ELR (cell line): ENCODE measurements at regions not wholly inside any gene's neighbourhood (a gene's known extent, or its start where the extent isn't known, plus 50 kb on each side); places are given as distances from the start of the nearest gene placed in this dataset.
A peak's percentile ranks its signal among the peaks of the same experiment; 100 is the strongest.
"Not testable (repeated sequence)": the region's sequence is repeated elsewhere in the genome, so short reads cannot be mapped to it uniquely, and the experiment has no call there.

Experiments used
- DNase-seq: peaks from one replicate; pipeline ENCODE4 v3.0.0-alpha.2; 2015; ENCODE audit warnings: low read depth

- DNase-seq, result no peak
These were observed 141.5 kb upstream of the TBL1XR1 start for GRCh38 chr3:177338697-177339219.

GRCh38 chr3:177339220-177339703 lies 142.0 kb upstream of the TBL1XR1 start:
- DNase-seq, result not testable (repeated sequence)

DNA sequence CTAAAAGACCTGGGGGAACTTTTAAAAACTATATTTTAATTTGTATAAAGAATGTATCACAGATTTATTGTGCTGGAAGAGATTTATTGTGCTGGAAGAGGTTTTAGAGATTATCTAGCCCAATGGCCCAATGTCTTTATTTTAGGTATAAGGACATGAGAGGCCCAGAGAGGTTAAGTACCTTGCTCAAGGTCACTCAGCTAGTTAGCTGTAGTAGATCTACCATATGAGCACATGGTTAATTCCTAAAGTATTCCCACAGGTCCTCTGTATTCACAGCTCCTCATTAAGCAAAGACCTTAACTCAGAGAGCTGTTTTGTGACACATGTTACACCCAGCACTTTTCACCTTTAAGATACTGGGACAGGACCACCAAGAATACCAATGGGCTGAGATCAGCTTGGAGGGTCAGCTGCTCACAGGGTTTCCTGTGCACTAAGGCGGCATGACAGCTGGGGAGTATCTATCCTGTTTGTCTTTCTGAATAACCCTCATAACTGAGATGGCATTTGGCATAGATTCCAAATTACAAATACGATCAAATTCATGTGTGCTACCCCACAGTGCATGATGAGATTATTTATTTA lies 143.1 kb upstream of the TBL1XR1 start:
- peak; percentile 29 for DNase-seq

DNA sequence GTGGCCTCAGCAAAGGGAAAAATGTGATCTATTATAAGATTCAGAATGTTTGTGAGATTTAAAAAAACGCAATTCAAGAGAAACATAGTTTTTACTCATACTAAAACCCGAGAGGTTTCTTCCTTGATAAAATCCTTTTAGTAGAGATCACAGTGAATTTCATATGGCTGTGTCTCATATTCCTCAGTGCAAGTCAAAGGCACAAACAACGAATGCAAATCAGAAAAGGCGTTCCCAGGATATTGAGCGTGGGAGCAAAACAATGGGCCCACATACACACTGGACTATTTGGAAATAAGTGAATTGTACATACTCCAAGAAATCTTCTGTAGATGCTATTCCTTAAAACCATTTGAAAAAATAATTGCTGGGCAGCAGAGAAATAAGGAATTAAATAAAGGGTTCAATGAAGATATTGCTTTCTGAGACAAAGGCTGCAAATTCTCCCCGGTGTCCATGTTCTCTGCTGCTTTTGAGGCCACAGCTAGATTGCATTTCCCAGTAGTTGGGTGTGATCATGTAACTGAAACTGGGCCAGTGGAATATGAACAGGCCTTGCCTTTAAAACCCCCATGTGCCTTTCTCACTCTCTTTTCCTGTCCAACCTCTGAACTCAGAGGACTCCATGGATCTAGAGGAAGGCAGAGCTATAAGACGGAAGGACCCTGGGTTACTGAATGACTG lies 144.6 kb upstream of the TBL1XR1 start:
- no peak for DNase-seq

- no peak for DNase-seq
These were observed 145.9 kb upstream of the TBL1XR1 start for GRCh38 chr3:177343122-177343625.

DNA sequence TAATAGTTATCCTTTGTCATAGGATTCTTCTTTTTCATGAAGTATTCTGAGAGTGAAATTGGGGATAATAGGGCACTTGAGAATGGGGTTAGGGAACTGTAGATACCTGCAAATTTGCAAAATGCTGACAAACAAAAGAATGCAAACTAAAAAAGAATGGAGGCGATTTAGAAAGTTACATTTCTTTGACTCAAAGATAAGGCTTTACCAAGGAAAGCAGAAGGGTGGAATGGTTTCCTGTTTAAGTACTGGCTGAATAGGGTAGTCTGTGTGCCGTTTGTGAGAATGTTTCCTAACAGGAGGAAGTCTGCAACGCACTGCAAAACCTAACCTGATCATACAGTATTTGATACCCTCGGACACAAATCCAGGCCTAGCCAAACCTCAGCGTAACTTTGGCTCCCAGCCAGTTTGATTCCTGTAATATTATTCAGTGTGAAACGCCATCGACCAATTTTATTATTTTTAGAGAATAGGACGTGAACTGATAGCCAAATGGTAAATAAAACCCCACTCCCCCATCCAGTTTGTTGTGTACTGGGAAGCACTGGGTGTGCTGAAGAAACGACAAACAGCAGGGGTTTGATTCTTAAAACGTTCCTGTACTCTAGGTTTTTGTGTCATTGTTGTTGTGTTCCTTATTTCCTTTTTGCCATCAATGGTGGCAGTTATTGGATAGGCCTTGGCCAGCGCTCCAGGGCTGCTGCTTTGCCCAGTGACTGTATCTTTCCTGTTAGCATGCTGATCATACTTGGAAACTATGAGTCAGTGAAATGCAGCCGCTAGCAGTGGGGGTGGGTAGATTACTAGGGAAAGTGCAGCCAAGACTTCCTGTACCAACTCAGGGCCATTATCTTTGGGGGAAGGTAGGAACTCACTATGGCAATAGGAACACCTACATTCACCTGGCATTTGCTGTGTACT lies 148.0 kb upstream of the TBL1XR1 start:
- DNase-seq, result peak; percentile 97

GRCh38 chr3:177345973-177346503 lies 148.8 kb upstream of the TBL1XR1 start:
- DNase-seq, result no peak

DNA sequence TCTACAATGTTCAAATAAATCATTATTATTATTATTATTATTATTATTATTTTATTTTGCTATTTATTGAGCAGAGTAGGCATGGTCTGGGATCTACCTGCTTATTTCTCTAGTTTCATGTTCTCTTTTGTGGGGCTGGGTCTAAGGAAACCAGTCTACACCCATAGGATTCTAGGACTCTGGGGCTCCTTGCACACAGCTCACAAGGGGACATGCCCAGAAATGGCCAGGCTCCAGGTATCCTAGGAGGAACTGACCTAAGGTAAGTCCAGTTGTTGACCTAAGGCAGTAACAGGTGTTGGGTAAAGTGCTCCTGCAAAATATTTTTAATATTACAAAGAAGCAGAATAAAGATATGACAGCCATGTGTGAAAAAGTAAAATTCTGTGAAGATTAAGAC lies 149.6 kb upstream of the TBL1XR1 start:
- no peak for DNase-seq

DNA sequence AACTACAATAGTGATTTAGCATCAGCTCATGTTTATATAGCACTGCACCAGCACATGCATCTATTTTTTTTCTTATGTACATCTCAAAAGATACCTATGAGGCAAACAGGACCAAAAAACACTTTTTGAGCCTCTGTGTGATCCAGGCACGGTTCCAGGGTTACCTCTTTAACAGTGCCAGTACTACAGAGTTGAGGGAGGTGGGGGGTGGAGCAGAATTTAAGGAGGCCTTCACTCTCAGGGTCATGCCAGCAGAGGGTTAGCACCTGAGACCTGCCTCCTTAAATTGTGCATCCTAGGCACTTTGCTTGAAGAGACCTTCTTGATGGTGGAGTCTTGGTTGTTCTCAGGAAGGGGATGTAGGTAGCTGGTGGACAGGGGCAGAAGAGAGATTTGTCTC lies 150.3 kb upstream of the TBL1XR1 start:
- no peak for DNase-seq

DNA sequence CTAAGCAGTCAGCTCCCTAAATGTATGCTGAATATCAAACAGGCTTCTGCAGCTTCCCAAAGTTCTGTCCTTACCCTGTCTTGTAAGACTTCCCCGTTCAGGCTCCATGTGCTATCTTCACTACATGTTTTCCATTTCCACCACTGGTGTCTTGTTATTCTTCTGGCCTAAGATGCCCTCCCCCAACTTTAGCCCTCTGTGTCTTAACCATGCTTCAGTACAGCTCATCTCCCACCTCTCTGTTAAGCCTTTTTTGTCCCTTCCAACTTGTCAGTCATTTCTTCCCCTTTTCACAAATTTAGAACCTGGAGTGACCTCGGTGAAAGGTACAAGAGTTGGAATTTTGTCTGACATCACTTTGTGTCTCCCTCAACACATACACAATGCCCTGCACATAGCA lies 151.7 kb upstream of the TBL1XR1 start:
- DNase-seq, result no peak

DNA sequence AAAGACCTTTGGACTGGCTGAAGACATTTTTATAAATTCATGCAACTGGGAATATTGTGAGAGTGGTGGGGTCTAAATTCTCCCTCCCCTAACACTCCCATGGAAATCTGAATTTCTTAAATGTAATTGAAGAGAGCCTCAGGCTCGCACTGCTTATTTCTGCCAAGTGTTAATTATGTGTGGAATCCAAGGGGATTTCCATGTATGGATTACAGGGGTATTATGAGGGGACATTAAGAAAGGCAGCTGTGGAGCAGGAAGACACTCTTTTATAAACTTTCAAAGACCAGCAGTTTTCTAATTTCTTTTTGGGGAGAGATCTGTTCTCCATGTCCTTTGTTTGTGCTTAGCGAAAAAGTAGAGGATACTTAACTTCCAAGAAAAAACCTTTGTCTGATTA lies 152.1 kb upstream of the TBL1XR1 start:
- DNase-seq, result no peak

GRCh38 chr3:177350121-177350520 lies 152.8 kb upstream of the TBL1XR1 start:
- no peak for DNase-seq

DNA sequence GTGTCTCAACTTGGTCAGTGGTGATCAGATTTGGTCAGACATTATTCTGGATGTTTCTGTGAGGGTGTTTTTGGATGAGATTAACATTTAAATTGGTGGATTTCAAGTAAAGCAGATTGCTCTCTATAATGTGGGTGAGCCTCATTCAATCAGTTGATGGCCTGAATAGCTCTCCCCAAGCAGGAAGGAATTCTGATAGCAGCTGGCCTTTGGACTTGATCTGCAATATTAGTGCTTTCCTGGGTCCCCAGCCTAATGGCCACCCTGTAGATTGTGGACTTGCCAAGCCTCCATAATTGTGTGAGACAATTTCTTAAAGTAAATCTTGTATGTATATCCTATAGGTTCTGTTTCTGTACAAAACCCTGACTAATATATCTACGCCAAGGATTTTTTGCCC lies 153.9 kb upstream of the TBL1XR1 start:
- no peak for DNase-seq

- DNase-seq, result no peak
These were observed 154.5 kb upstream of the TBL1XR1 start for GRCh38 chr3:177351757-177352158.

DNA sequence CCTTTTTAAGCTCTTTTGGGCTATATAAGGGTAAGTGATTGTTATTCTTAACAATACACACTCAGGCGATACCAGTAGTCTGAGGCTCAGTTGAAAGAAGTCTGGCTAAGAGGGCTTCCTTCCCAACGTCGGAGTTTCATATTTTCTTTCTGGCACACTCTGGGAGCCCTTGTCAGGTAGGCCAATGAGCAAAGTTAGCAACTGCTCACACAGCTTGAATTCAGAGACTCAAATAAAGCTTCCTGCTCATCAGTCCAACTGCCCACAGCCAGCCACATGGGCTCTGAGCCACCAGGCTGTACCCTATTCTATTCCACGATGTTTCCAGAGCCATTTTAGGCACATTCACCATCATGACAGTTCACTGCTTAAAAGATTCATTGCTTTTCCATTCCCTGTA lies 155.1 kb upstream of the TBL1XR1 start:
- no peak for DNase-seq

DNA sequence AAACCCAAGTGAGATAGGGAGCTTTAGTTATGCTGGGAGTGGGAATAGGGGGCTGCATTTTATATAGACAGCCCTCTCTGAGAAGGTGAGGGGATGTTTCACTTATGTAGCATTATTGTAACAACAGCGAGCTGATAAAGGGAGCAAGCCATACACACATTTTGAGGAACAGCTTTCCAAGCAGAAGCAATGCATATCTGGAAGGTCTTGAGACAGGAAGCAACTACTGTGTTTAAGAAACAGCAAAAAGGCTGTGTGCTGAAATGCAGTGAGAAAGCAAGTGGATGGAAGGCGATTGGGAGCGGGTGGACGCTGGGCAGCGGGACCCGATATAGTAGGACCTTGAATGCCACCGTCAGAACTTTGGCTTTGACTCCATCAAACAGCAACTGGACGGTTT lies 155.9 kb upstream of the TBL1XR1 start:
- DNase-seq, result no peak

- DNase-seq, result not testable (repeated sequence)
These were observed 156.6 kb upstream of the TBL1XR1 start for GRCh38 chr3:177353879-177354278.

DNA sequence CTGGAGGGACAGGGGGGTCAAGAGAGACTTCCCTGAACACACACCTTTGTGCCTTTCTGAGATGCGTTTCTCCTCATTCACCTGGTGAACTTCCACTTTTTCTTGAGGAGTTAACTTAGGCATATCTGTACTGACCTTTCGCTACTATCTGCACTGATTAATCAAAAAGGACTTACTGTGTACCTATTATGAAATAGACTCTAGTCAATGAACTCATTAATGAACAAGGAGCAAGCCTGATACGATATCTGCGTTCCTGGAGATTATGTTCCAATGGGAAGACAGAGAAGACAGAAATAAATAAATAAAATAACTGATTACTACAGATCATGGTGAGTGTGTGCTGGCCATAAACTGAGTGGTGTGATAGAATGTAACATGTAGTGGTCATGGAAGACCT lies 157.2 kb upstream of the TBL1XR1 start:
- no peak for DNase-seq

DNA sequence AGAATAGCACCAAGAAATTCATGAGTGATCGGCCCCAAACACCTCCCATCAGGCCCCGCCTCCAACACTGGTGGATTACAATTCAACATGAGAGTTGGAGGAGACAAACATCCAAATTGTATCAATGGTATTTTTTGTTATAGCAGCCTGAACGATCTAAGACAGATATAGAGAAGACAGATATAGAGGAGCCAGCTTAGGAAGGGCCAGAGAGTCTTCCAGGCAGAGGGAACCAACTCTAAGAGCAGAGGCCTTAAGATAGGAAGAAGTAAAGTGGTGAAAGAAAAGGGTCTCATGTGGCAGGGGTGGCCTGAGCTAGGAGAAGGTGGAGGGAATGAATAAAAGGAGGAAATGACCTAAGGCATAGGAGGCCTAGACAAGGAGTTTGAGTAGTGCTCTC lies 158.8 kb upstream of the TBL1XR1 start:
- DNase-seq, result no peak

GRCh38 chr3:177356952-177357351 lies 159.7 kb upstream of the TBL1XR1 start:
- no peak for DNase-seq

- DNase-seq, result peak; percentile 97
These were observed 160.2 kb upstream of the TBL1XR1 start for GRCh38 chr3:177357352-177358090.
